ENCODE measurements at regions not wholly inside any gene's neighbourhood (a gene's known extent, or its start where the extent isn't known, plus 50 kb on each side); places are given as distances from the start of the nearest gene placed in this dataset.

DNA sequence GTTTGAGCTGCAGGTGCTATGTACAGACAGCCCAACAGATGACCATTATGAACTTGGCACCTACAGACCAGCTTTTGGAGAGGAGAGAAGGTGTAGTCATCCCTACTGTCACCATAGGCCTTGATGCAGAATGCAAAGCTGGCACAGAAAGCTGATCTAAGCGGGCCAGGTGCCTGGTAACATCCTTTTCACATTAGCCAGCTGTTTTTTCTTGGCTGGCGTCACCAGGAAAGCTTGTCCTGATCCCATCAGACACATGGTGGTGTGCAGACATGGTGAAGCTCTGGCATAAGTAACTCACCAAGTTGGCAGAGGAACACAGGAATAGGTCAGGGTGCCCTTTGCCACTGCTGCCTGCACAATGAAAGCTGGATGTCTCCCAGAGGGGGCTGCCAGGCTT, 97.2 kb upstream of the MB21D2 start:
- TF ChIP-seq, protein P1, sequence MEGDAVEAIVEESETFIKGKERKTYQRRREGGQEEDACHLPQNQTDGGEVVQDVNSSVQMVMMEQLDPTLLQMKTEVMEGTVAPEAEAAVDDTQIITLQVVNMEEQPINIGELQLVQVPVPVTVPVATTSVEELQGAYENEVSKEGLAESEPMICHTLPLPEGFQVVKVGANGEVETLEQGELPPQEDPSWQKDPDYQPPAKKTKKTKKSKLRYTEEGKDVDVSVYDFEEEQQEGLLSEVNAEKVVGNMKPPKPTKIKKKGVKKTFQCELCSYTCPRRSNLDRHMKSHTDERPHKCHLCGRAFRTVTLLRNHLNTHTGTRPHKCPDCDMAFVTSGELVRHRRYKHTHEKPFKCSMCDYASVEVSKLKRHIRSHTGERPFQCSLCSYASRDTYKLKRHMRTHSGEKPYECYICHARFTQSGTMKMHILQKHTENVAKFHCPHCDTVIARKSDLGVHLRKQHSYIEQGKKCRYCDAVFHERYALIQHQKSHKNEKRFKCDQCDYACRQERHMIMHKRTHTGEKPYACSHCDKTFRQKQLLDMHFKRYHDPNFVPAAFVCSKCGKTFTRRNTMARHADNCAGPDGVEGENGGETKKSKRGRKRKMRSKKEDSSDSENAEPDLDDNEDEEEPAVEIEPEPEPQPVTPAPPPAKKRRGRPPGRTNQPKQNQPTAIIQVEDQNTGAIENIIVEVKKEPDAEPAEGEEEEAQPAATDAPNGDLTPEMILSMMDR (IDR thresholded peaks at IDR 0.05), result no peak
- TF ChIP-seq EP300 (IDR thresholded peaks at IDR 0.05), result no peak
- TF ChIP-seq POLR2A (IDR thresholded peaks at IDR 0.05), result no peak
- no peak for TF ChIP-seq POLR2AphosphoS5 (IDR thresholded peaks at IDR 0.05)
